B cell (primary cell): ENCODE measurements at regions not wholly inside any gene's neighbourhood (a gene's known extent, or its start where the extent isn't known, plus 50 kb on each side); places are given as distances from the start of the nearest gene placed in this dataset.
"Not testable (repeated sequence)": the region's sequence is repeated elsewhere in the genome, so short reads cannot be mapped to it uniquely, and the experiment has no call there.

ENCODE experiments used
- ATAC-seq: fragments of 200-7000 bp; cut with Tn5 transposase; one replicate; pipeline ENCODE4 v1.10.0; 2021; ENCODE audit warnings: low read depth, mild to moderate bottlenecking, moderate number of reproducible peaks, moderate library complexity
- CTCF ChIA-PET: fragments of 350-600 bp; sonication (Branson Sonifier 250); formaldehyde crosslinking; loops from one replicate; lab custom pipeline; 2021; ENCODE audit warnings: antibody characterized with exemption, inconsistent platforms; lab: Charles Lee
- POLR2A ChIA-PET: fragments of 350-600 bp; sonication (Branson Sonifier 250); formaldehyde crosslinking; loops from one replicate; lab custom pipeline; 2021; ENCODE audit warnings: antibody characterized with exemption; lab: Charles Lee
- DNase-seq: peaks from one replicate; pipeline ENCODE4 v3.0.0; 2013
- H2AFZ ChIP-seq: 2 replicates; pipeline ENCODE4 v1.6.1; 2012; ENCODE audit warnings: mild to moderate bottlenecking, low read depth, low read length; ENCODE audit not compliant: insufficient read depth, poor library complexity, severe bottlenecking
- H3K27ac ChIP-seq, 2 donors: 1 replicate in 1 of 2; 2 replicates in 1 of 2; pipeline ENCODE4 v1.5.1; 2012 to 2013; ENCODE audit warnings: low read length in 2 of 2, mild to moderate bottlenecking in 2 of 2, moderate library complexity in 1 of 2
- H3K27me3 ChIP-seq, 4 experiments: fragments of 200-600 bp in 1 of 4; sonication (generic) in 1 of 4; replicated peaks in 1 of 4; 1 replicate in 2 of 4; 2 replicates in 2 of 4; pipeline versions ENCODE4 v1.6.1 to v1.7.0; 2013 to 2016; ENCODE audit warnings: low read length in 3 of 4, mild to moderate bottlenecking in 2 of 4, mixed read lengths in 1 of 4, moderate library complexity in 1 of 4; ENCODE audit not compliant: insufficient read depth in 4 of 4, control insufficient read depth in 3 of 4; ENCODE audit errors: control extremely low read depth in 1 of 4
- H3K36me3 ChIP-seq, 2 experiments: replicated peaks in 1 of 2; 1 replicate in 1 of 2; 2 replicates in 1 of 2; pipeline versions ENCODE4 v1.6.1 to v1.7.1; 2013; ENCODE audit warnings: low read length in 1 of 2; ENCODE audit not compliant: insufficient read depth in 2 of 2, control insufficient read depth in 1 of 2; ENCODE audit errors: control extremely low read depth in 1 of 2, extremely low read depth in 1 of 2
- H3K4me1 ChIP-seq, 2 donors: fragments of 200-600 bp in 1 of 2; sonication (generic) in 1 of 2; 1 replicate in 1 of 2; 2 replicates in 1 of 2; pipeline versions ENCODE4 v1.5.1 to v1.6.1; 2013 to 2017; ENCODE audit warnings: low read length in 2 of 2; ENCODE audit not compliant: control insufficient read depth in 2 of 2, insufficient read depth in 2 of 2
- H3K4me2 ChIP-seq: replicated peaks from 2 replicates; pipeline ENCODE3; 2012; ENCODE audit warnings: mild to moderate bottlenecking, low read depth, low read length; ENCODE audit not compliant: poor library complexity, severe bottlenecking
- H3K4me3 ChIP-seq, 5 experiments: fragments of 200-600 bp in 1 of 5; sonication (generic) in 1 of 5; 1 replicate in 3 of 5; 2 replicates in 2 of 5; pipeline versions ENCODE4 v1.5.1 to v1.7.0; 2011 to 2016; ENCODE audit warnings: low read length in 4 of 5, mild to moderate bottlenecking in 4 of 5, low read depth in 2 of 5, control low read depth in 1 of 5, moderate library complexity in 1 of 5; ENCODE audit not compliant: insufficient read depth in 1 of 5; ENCODE audit errors: control extremely low read depth in 1 of 5, extremely low read depth in 1 of 5
- H3K79me2 ChIP-seq: fragments of 200-600 bp; sonication (generic); one replicate; pipeline ENCODE4 v1.6.0; 2016; ENCODE audit warnings: low read length; ENCODE audit not compliant: control insufficient read depth, insufficient read depth
- H3K9ac ChIP-seq: fragments of 200-600 bp; sonication (generic); 2 replicates; pipeline ENCODE4 v1.6.1; 2017; ENCODE audit warnings: mild to moderate bottlenecking, low read length, moderate library complexity
- H3K9me3 ChIP-seq, 3 donors: one replicate each; pipeline versions ENCODE4 v1.6.1 to v1.7.1; 2013; ENCODE audit warnings: low read length in 2 of 3; ENCODE audit not compliant: control insufficient read depth in 2 of 3, insufficient read depth in 1 of 3; ENCODE audit errors: control extremely low read depth in 1 of 3
- H4K20me1 ChIP-seq: 2 replicates; pipeline ENCODE4 v1.6.0; 2012; ENCODE audit warnings: mild to moderate bottlenecking, low read length; ENCODE audit not compliant: insufficient read depth, control insufficient read depth, poor library complexity, severe bottlenecking
- H3K27ac Mint-ChIP-seq: one replicate; pipeline ENCODE4 v1.8.0; 2021; ENCODE audit warnings: mixed read lengths
- H3K27me3 Mint-ChIP-seq: one replicate; pipeline ENCODE4 v1.8.0; 2021; ENCODE audit warnings: mixed read lengths
- H3K4me1 Mint-ChIP-seq: one replicate; pipeline ENCODE4 v1.8.0; 2021; ENCODE audit warnings: mixed read lengths
- H3K4me3 Mint-ChIP-seq: one replicate; pipeline ENCODE4 v1.8.0; 2021; ENCODE audit warnings: mixed read lengths
- H3K9me3 Mint-ChIP-seq: one replicate; pipeline ENCODE4 v1.8.0; 2022; ENCODE audit warnings: mixed read lengths; ENCODE audit not compliant: insufficient read depth
- CTCF ChIP-seq: fragments of 200-600 bp; IDR thresholded peaks from one replicate; pipeline ENCODE4 v1.8.0; 2022; ENCODE audit warnings: antibody characterized with exemption, mild to moderate bottlenecking
- EZH2 ChIP-seq: IDR thresholded peaks from 2 replicates; pipeline ENCODE4 v1.6.1; 2012; ENCODE audit warnings: borderline replicate concordance, low read depth, mild to moderate bottlenecking, moderate library complexity, low read length; ENCODE audit not compliant: insufficient read depth, poor library complexity, severe bottlenecking
- WGBS: methylation state at CpG from one replicate; pipeline ENCODE4 v1.1.5; 2013; ENCODE audit warnings: missing lambda C conversion rate; ENCODE audit not compliant: insufficient coverage; 5-methylcytosine and 5-hydroxymethylcytosine counted together
- intact Hi-C: fragments of 100-400 bp; cut with micrococcal nuclease; formaldehyde crosslinking; loops from one replicate; pipeline ENCODE4 v1.10.0; 2022

GRCh38 chr5:145403992-145404391 is 431.1 kb downstream of the PRELID2 start:
- Histone ChIP-seq H2AFZ (no peak overlapping the region), H3K27ac (no peak overlapping the region), H3K4me3 (no peak overlapping the region), H3K9me3 (peaks cover 0 to 7% (median 0%) of the 10 kb centered on the region in 3 donors), H3K9ac (no peak overlapping the region), H3K4me2 (no peak overlapping the region), H3K36me3 (no peaks in the 10 kb centered on the region), H4K20me1 (no peaks in the 10 kb centered on the region), H3K4me1 (no peaks in the 10 kb centered on the region), H3K79me2 (no peaks in the 10 kb centered on the region), H3K27me3 (no peaks in the 10 kb centered on the region)
- Mint-ChIP-seq H3K4me3 (no peak overlapping the region), H3K27me3 (no peaks in the 10 kb centered on the region), H3K9me3 (peaks cover 12% of the 10 kb centered on the region), H3K4me1 (no peaks in the 10 kb centered on the region), H3K27ac (no peak overlapping the region)
- ATAC-seq (no peak), DNase-seq (no peak)
- ChIA-PET CTCF (no interaction called here), POLR2A (no interaction called here)
- 97% methylated on average over 3 of the region's 7 CpGs for WGBS
- intact Hi-C loops, result no loop called here
- TF ChIP-seq EZH2 (no peak), CTCF (no peak)

- ATAC-seq (no peak), DNase-seq (no peak)
- Histone ChIP-seq H3K4me2 (no peak overlapping the region), H4K20me1 (no peaks in the 10 kb centered on the region), H3K27me3 (no peaks in the 10 kb centered on the region), H3K27ac (no peak overlapping the region), H3K79me2 (no peaks in the 10 kb centered on the region), H3K36me3 (no peaks in the 10 kb centered on the region), H3K4me3 (no peak overlapping the region), H3K9ac (no peak overlapping the region), H2AFZ (no peak overlapping the region), H3K9me3 (peaks cover 0 to 2% (median 0%) of the 10 kb centered on the region in 3 donors), H3K4me1 (no peaks in the 10 kb centered on the region)
- no peaks in the 10 kb centered on the region for H3K4me1 Mint-ChIP-seq
- no peak overlapping the region for H3K4me3 Mint-ChIP-seq
- no peak overlapping the region for H3K27ac Mint-ChIP-seq
- CTCF ChIA-PET, result no interaction called here
- POLR2A ChIA-PET, result no interaction called here
- TF ChIP-seq CTCF (no peak), EZH2 (no peak)
- no peaks in the 10 kb centered on the region for H3K27me3 Mint-ChIP-seq
- peaks cover 4% of the 10 kb centered on the region for H3K9me3 Mint-ChIP-seq
- WGBS, result no CpG with 5 or more reads among the region's 1 CpG
- intact Hi-C loops, result no loop called here
Observed at GRCh38 chr5:145396888-145397287, 438.3 kb downstream of the PRELID2 start.

GRCh38 chr5:145395151-145395550 is 440.0 kb downstream of the PRELID2 start:
- H3K9me3 ChIP-seq, H3K4me3 Mint-ChIP-seq, POLR2A ChIA-PET, H3K9me3 Mint-ChIP-seq, H3K4me1 Mint-ChIP-seq, H3K4me3 ChIP-seq, H2AFZ ChIP-seq, ATAC-seq, H3K4me1 ChIP-seq, H3K36me3 ChIP-seq, CTCF ChIA-PET, H3K27ac Mint-ChIP-seq, H3K27ac ChIP-seq, H3K27me3 Mint-ChIP-seq, H3K9ac ChIP-seq, H3K4me2 ChIP-seq, DNase-seq, H4K20me1 ChIP-seq, H3K79me2 ChIP-seq, H3K27me3 ChIP-seq, intact Hi-C loops: not testable (repeated sequence)
- WGBS, result 90% methylated on average over 4 of the region's 7 CpGs
